CD4-positive, alpha-beta T cell treated with Interleukin-15 for 1 hour (primary cell): ENCODE measurements at regions not wholly inside any gene's neighbourhood (a gene's known extent, or its start where the extent isn't known, plus 50 kb on each side); places are given as distances from the start of the nearest gene placed in this dataset.
A peak's percentile ranks its signal among the peaks of the same experiment; 100 is the strongest.
"Not testable (repeated sequence)": the region's sequence is repeated elsewhere in the genome, so short reads cannot be mapped to it uniquely, and the experiment has no call there.

Experiments used
- DNase-seq: peaks from one replicate; pipeline ENCODE4 v3.0.0-alpha.2; 2020

- DNase-seq = not testable (repeated sequence)
Observed at GRCh38 chr16:21536740-21537139, 62.6 kb upstream of the METTL9 start.

DNA sequence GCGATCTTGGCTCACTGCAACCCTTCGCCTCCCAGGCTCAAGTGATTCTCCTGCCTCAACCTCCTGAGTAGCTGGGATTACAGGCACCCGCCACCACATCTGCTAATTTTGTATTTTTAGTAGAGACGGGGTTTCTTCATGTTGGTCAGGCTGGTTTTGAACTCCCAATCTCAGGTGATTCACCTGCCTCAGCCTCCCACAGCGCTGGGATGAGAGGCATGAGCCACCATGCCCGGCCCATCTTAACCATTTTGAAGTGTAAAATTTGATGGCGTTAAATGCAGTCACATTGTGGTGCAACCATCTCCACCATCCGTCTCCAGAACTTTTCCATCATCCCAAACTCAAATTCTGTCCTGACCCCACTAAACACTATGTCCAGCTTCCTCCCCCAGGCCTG is 61.8 kb upstream of the METTL9 start:
- DNase-seq = not testable (repeated sequence)

DNA sequence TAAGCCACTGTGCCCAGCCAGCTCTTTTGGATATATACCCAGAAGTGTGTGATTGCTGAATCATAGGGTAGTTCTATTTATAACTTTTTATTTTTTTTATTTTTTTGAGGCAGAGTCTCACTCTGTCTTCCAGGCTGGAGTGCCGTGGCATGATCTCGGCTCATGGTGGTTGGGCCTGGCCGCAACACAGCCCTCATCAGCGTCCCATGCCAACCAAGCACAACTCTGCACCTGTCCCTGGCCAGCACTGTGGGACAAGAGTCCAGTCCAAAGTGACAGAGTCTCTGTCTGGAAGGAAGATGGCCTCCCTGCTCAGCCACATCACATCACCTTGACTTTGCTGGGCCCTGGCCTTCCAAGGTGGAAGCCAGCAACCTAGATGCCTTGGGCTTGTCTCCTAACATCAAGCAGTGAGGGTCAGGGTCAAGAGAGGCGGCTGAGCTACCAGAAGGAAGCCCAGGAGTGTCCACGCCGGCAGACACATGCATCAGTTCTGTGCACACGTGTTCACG is 60.2 kb upstream of the METTL9 start:
- DNase-seq = not testable (repeated sequence)

GRCh38 chr16:21540770-21541433 is 58.5 kb upstream of the METTL9 start:
- DNase-seq = peak; percentile 35

- not testable (repeated sequence) for DNase-seq
Observed at GRCh38 chr16:21541611-21542051, 57.7 kb upstream of the METTL9 start.

- DNase-seq = not testable (repeated sequence)
Observed at GRCh38 chr16:21542075-21542474, 57.3 kb upstream of the METTL9 start.

DNA sequence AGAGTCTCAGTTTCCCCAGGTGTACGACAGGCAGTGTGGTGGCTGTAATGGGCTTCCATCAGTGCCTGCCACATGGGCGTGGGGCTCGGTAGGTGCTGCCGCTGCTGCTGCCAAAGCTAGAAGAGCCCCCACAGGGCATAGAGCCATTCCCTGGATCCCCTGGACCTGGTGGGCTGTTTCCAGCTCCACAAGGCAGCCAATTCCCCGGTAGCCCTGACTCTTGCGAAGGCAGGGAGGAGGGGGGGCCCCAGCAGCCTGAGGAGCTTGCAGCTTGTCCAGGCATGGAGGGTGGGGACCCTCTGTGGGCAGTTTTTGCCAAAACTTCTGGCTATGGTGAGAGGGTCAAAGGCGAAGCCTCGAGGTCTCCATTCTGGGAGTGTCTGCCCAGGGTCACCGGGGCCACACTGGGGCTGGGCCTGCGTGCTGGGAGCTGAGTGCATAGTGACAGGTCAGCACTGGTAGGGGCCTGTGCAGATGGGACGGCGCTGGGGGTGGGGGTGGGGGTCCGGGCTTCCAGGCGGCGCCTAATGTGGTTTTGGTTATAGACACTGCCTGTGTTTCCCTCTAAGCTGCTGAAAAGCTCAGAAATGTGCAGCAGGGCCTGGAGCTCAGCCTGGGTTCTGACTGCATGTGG is 56.8 kb upstream of the METTL9 start:
- not testable (repeated sequence) for DNase-seq

- not testable (repeated sequence) for DNase-seq
Observed at GRCh38 chr16:21543151-21543836, 56.1 kb upstream of the METTL9 start.

DNA sequence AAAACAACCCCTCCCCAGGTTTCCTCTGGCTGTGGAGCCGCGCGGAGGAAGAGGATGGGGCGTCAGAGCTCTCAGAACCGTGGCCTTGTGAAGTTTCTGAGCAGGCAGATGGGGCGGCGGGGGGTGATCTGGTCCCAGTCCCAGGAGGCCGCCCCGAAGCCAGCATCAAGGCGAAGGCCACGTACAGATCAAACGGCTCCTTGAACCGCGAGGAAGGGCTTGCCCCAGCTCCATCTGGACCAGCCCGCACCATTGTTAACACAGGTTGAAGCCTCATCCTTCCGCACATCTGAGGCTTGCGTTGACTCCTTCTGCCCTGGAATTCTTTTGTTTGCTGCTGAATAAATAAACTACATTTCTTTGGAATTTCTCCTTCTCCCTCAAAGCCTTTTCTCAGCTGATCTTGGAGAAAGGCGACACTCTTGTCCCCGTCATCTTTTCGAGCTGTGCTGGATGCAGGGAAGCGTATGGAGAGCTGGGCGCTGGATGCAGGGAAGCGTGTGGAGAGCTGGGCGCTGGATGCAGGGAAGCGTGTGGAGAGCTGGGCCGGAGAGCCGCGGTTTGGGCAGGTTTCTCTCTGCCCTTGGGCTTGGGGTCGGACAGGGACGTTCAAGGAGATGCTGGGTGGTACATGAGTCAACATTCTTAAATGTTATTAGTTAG is 53.6 kb upstream of the METTL9 start:
- DNase-seq = not testable (repeated sequence)

DNA sequence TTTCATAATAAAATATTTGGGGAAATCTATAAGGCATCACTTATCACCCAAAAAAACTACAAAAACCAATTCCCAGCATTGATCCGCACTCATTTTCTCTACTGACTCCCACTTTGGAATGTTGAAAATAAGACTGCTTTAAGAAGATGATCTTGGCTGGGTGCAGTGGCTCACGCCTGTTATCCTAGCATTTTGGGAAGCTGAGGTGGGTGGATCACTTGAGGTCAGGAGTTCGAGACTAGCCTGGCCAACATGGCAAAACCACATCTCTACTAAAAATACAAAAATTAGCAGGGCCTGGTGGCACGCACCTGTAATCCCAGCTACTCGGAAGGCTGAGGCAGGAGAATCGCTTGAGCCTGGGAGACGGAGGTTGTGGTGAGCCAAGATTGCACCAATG is 50.0 kb upstream of the METTL9 start:
- not testable (repeated sequence) for DNase-seq
